ENCODE measurements at regions not wholly inside any gene's neighbourhood (a gene's known extent, or its start where the extent isn't known, plus 50 kb on each side); places are given as distances from the start of the nearest gene placed in this dataset.
A peak's percentile ranks its signal among the peaks of the same experiment; 100 is the strongest.
"Not testable (repeated sequence)": the region's sequence is repeated elsewhere in the genome, so short reads cannot be mapped to it uniquely, and the experiment has no call there.

DNA sequence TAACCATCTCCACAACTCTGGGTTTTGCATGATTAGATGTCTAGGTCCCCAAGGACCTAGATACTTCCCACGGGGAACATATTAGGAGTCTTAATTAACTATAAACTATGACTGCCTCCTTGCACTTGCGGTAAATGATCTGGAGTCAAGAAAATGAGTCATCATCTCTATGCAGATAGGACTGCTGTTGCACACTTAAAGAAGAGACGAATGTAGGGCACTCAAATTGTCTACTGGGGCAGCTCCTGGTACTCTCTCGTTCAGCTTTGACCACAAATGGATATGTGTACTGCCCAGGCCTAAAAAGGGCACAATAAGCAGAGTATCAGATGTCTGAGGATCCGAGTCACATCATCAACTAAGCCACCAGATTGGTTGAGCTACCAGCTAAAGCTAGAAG is 1783.4 kb upstream of the AGA start:
- peak; percentile 74 for DNase-seq (ENCODE audit: low read depth)

DNA sequence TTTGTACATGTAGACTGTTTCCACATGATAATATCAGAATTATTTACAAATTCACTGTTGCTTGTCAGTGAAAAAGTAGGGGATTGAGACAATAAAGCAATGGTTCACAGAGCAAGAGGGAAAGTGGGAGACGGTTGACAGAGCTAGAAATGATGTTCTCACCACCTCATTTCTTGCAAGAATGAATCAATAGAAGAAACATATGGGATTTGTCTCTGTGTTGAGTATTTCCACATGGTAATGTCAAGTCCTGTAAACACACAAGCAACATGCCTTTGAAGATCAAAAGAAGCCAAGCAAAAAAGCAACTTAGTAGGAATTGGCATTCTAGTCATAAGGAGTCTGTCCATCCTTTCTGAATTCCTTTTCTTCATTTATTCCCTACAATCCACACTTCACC is 1806.6 kb upstream of the AGA start:
- DNase-seq (ENCODE audit: low read depth) = no peak

DNA sequence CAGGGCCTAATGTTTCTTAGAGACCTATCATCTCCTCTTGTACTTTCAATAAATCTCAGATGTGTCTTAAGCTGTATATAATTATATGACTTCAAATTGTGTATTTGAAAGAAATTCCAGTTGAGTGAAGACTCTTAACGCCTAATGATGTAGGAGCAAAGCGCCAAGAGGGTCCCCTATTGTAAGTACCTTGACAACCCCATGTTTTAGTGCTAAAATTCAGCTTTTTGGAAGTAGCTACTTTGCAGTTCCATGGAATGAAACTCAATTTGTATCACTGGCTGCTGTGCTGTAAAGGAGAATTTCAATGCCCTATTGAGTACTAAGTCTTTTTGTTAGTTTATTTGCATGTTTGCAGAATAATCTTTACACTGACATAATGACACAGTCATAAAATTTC is 1826.6 kb upstream of the AGA start:
- no peak for DNase-seq (ENCODE audit: low read depth)

DNA sequence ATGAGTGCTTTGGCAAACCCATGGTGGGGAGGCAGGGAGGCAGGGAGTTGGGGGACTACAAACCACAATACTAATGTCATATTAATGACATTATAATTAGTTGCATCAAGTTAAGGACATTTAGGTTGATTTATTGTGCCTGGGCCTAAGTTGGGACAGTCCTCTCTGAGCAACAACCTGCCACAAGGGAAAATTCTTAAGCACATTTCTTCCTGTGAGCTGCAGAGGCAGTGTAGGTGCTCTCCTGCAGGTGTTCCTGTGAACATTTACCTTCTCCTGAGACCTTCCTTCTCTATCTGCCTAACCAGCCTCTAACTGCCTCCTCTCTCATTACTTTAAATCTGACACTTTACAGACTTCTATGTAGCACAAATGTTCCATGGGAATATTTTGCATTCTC is 1830.0 kb upstream of the AGA start:
- no peak for DNase-seq (ENCODE audit: low read depth)

DNA sequence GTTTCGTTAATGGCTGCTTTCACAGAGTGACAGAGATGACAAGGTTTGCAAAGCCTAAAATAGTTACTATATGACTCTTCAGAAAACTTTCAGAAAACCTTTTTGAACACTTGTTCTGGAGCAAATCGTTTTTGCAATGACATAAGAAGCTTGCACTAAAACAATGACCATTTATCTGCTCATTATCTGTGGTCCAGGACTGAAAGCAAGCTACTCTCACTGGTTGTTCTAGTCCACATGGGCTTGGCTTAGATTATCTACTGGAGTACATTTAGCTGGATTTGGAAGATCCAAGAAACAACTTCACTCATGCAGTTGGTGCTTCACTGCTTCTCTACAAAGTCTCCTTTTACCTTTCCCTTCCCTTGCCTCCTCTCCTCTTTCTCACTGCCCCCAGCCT is 1836.4 kb upstream of the AGA start:
- DNase-seq (ENCODE audit: low read depth) = no peak

DNA sequence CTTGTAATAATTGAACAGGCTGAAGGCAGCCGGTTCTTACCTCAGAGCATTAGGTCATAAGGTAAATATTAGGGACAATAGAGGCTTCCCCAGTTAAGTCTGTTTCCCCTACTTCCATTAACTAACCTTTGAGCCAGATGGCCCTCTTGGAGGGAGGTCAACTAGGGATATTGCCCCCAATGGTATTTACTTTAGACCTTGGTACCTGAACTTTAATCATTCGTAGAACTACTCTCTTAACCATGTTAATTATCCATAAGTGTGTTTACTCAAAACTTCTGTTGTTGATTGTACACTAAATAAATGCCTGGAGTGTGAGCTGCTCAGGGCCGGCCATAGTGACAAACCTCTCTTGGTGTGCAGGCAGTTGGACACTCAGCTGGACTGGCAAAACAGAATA is 1843.5 kb upstream of the AGA start:
- no peak for DNase-seq (ENCODE audit: low read depth)

DNA sequence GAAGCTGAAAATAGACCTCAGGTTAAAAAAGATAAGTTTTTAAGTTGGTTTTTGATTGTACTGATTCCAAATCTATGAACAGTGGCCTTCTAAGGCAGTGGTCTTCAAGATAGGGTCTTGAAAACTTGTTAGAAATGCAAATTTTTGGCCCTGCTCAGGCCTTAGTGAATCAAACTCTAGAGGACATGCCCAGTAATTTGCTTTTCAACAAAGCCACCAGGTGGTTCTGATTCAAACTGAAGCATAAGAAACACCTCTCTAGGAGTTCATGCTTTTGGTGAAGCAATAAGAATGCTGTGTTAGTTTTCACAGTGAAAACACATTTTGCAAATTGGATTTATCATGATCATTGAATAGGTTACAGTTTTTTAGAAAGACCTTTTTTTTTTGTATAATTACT is 1849.4 kb upstream of the AGA start:
- no peak for DNase-seq (ENCODE audit: low read depth)

DNA sequence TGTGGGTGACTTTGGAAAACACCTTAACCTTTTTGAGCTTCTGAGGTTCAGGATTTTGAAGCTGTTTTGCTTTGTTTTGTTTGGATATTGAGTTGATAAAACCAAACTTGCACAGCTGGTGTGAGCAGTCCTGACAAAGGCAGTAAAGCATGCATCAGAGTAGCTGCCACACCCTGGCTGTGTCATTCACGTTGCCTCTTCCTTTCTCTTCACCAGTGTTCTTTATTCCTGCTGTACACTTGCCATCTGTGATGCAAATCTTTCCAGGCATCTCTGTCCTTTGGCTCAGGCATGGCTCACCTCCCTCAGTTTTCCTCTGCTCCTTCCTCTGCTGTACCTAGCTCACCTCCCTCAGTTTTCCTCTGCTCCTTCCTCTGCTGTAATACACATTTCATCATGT is 1850.2 kb upstream of the AGA start:
- DNase-seq (ENCODE audit: low read depth) = no peak

DNA sequence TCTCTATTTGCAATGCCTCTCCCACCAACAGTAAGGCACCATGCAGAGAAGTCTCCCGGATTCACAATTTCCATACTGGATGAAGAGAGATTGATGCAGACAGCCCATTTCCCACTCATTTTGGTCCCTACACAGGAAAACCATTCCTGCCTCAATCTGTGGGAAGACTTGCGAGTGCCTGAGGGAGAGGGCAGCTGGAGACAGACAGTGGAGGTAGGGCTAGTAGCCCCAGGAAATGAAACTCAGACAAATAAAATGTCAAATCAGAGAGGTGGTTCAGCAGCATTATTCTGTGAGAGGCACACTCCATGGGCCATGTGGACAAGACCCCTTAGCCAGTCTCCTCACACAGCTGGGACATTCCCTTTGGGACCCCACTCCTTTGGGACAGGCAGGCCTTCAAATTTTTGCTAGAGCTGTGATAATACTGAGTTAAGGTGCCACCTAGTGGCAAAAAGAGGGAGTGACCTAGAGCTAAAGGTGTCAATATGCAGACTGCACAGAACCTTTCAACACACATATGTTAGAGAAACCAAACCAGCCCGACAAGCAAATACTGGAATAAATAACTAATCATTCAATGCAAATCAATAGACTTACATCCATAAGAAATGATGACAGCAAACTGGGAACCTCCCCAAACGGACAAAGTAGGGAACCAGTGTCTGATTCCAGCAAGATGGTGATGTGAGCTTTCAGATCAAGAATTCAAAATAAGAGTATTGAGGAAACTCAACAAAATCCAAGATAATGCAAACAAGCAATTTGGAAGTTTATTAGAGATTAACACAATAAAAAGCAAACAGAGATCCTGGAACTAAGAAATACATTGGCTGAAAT is 1865.3 kb upstream of the AGA start:
- DNase-seq (ENCODE audit: low read depth) = peak; percentile 23

DNA sequence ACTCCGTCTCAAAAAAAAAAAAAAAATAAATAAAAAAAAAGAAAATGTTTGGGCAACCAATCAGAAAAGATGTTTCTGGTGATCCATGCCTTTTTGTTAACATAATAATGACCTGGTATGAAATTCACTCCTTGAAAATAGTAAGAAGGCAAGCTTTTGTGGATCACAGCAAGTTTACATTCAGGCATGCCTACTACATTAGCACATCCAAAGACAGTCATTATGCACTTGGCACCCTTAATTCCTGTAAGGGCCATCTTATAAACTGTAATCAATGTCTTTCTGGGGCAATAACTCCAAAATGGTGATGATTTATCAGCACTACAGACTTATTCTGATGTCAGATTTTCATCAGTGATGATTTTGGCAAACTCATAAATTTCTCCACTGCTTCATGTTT is 1871.6 kb upstream of the AGA start:
- no peak for DNase-seq (ENCODE audit: low read depth)

DNA sequence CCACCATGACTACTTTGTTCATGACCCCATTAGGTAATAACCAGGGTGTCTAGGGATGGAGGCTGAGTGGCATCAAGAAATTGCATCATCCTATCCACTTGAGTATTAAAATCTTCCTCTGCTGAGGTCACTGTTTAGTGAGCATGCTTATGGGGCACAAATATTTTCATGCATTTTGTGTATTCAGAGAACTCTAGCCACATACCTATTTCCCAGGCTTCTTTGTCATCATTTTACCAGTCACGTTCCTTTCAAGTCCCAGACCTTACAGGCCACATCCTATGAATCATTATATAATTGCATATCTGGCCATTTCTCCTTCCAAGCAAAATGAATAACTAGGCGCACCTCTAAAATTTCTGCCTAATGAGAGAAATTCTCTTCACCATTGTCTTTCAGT is 1882.9 kb upstream of the AGA start:
- DNase-seq (ENCODE audit: low read depth) = peak; percentile 67

DNA sequence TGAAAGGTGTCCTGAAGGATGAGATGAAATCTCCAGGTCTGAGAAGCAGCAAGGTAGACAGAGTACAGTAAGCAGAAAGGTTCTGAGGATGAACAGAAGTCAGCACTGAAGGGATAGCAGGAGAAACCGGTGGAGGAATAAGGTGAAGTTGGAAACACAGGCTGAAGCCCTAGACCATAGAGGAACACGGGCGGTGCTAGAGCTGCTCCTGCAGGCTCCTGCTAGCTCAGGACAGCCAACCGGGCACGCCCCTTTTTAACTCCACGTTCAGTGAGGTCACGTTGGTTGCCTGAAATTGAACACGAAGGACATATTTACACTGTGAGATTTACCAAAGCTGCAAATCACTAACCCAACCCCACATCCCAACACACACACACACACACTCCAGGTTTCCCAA is 1886.4 kb upstream of the AGA start:
- DNase-seq (ENCODE audit: low read depth) = no peak

DNA sequence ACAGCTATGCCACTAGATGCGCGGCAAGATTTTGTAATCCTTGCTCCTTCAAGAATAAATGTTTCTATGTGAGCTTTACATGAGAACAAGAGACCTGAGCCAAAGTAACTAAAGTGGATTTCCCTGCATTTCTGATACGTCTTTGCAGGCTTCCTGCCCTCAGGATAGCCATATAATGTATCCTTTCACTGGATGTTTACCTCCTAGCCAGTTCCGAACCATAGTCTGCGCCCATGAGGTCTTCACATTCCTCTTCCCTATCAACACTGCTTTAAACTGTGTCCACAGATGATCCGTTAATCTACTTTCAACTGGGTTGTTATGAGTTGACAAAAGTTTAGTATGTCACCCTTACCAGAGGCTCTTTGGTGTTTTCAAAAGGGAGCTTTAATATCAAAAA is 1889.1 kb upstream of the AGA start:
- DNase-seq (ENCODE audit: low read depth) = no peak

DNA sequence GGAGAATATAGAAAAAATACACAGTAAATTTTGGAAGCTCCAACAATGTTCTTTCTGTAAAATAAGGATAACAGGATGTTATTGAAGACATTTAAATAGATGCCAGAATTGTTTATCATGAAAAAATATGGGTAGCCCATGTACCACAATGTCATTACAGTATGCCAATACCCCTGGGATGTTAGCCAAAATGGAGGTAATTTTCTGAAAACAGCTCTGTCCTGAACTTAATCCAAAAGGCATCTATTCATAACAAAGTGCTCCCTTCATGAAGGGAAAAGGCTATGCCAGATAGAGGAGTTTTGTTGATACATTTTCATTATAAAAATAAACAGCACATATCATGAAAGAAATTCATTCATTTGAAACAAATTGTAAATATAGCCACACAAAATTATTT is 1902.6 kb upstream of the AGA start:
- DNase-seq (ENCODE audit: low read depth) = no peak

DNA sequence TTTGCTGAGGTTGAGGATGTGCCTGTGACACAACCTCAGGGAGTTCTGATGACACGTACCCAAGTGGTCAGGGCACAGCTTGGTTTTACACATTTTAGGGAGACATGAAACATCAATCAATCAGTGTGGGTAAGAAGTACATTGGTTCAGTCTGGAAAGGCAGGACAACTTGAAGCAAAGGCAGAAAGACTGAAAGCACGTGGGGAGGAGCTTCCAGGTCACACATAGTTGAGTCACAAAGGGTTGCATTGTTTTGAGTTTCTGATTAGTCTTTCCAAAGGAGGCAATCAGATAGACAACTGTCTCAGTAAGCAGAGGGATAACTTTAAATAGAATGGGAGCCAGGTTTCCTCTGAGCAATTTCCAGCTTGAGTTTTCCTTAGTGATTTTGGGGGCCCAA is 1910.0 kb upstream of the AGA start:
- DNase-seq (ENCODE audit: low read depth) = peak; percentile 32

DNA sequence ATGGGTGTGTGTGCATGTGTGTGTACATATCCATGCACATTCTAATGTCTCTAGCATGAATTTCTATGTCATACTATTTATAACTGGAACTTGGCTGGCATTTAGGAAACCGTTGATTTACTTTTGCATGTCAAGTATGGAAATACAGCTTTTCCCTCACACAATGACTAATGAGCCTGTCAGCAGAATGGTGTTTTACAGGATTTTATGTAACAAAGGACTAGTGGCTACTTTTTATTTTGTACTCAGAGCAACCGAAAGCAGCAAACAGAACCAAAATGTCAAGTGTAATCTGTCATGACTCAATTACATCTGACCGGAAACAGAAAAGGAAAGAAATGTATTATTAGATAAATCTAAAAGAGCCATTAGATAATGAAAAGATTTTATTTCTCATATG is 1911.5 kb upstream of the AGA start:
- peak; percentile 77 for DNase-seq (ENCODE audit: low read depth)

DNA sequence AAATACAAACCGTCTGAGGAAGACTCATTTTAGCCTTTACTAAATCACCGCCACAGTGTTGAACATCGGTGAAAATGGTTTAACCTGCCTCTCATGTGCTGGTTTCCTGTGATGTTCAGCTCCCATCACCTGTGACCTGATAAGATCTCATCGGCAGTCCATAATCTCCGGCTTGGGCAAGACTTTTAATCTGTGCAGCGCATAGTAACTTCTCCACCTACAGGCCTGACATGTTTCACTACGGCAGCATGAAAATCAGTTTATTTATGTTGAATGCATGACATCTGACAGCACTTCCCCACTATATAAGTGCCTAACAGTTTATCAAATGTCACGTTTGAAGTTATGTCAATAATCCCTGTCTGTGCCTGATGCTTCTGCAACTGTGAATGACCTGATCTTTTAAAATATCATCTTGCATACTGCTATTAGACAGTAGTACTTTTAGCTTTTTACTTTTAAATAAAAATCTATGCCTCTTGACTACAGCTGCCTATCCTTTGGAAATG is 1919.8 kb upstream of the AGA start:
- DNase-seq (ENCODE audit: low read depth) = no peak

DNA sequence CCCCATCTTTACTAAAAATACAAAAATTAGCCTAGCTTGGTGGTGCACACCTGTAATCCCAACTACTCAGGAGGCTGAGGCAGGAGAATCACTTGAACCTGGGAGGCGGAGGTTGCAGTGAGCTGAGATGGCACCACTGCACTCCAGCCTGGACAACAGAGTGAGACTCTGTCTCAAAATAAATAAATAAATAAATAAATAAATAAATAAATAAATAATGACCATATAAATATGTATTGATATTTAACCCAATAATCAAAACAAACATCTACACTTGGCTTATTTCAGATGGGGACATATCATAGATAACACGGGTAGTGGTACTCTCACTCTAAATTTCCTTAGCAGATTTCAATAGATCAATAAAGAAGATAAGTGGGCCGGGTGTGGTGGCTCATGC is 1923.7 kb upstream of the AGA start:
- DNase-seq (ENCODE audit: low read depth) = not testable (repeated sequence)

DNA sequence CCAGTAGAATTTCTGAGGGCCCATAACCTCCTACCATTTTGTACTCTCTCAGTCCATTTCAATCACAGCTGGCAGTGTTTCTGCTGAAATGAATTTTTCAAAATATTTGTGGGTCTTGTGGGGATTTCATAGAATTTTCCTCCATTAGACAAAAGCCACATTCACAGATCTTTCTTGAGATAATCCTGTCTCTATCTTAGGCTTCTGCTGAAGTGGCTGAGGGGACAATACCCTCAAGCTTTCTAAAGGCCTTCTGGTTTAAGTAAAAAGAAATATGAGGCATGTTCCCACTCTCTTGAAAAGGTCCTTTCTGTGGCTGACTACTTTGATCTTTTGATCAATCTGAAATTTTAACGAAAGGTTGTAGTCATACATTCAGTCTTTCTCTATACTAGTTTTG is 1930.0 kb upstream of the AGA start:
- peak; percentile 62 for DNase-seq (ENCODE audit: low read depth)

DNA sequence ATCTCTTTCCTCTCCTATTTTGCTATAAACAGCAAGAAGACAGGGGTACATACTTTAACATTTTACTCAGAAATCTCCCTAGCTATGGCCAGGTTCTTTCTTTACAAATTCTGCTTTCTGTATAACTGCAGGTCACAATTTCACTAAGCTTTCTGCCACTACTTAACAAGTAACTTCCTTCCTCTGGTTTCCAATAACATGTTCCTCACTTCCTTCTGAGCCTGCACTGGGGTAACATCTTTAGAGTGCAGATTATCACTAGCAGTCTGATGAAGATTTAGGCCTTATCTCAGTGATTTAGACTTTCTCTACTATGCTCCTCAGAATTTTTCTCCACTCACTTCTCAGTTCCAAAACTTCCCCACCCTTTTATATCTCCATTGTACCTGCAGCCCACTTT is 1930.5 kb upstream of the AGA start:
- no peak for DNase-seq (ENCODE audit: low read depth)

DNA sequence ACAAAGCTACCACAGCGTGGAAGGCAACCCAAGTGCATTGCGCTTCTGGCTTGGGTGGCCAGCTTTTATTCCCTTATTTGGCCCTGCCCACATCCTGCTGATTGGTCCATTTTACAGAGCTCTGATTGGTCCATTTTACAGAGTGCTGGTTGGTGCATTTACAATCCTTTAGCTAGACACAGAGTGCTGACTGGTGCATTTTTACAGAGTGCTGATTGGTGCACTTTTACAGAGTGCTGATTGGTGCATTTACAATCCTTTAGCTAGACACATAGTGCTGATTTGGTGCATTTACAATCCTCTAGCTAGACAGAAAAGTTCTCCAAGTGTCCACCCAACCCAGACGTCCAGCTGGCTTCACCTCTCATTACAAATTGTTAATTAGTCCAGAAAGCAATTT is 1936.6 kb upstream of the AGA start:
- not testable (repeated sequence) for DNase-seq (ENCODE audit: low read depth)

DNA sequence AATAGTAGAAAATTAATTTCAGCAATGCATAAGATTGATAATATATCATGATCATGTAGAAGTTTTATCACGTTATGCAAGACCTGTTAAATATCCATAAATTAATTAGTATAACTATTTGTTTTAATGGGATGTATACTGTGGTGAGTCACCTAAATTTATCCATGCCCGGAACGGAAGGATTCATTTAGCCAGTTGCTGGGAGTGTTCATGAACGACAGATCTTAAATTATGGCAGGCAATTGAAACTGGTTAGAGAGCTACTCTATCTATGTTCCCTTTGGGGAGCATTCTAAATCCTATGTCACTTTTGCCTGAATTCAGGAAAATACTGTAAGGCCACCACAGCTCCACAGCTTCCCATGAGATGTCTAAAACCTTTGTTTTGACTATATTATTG is 1950.5 kb upstream of the AGA start:
- no peak for DNase-seq (ENCODE audit: low read depth)

DNA sequence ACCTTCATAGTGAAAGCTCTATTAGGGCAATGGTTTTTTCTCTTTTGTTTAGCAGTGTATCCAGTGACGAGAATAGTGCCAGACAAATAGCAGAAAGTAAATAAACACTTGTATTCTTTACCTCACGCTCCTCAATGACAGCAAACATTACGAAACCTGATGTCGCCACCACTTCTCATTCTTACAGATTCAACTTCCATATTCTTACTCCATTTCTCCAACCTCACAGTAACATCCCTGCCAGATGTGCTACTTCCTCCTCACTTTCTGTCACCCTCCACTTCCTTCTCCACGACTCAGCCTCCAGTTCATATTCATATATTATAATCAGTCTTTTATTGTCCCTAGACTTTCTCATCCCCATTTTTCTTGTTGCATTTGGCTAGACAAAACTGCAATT is 1956.2 kb upstream of the AGA start:
- no peak for DNase-seq (ENCODE audit: low read depth)
